Progenitor cell of endocrine pancreas (in vitro differentiated cells): ENCODE measurements at regions not wholly inside any gene's neighbourhood (a gene's known extent, or its start where the extent isn't known, plus 50 kb on each side); places are given as distances from the start of the nearest gene placed in this dataset.

Experiments
- DNase-seq: peaks from one replicate; pipeline ENCODE4 v3.0.0; 2021; ENCODE audit warnings: low spot score; ENCODE audit not compliant: unreplicated experiment
- H3K27ac Mint-ChIP-seq: 2 replicates; pipeline ENCODE4 v1.8.0; 2021; ENCODE audit warnings: mild to moderate bottlenecking, moderate library complexity, mixed read lengths
- H3K27me3 Mint-ChIP-seq: 2 replicates; pipeline ENCODE4 v1.8.0; 2021; ENCODE audit warnings: mixed read lengths
- H3K36me3 Mint-ChIP-seq: 2 replicates; pipeline ENCODE4 v1.8.0; 2022; ENCODE audit warnings: mixed read lengths; ENCODE audit not compliant: insufficient read depth
- H3K4me1 Mint-ChIP-seq: 2 replicates; pipeline ENCODE4 v1.8.0; 2021; ENCODE audit warnings: low read depth, mixed read lengths
- H3K4me3 Mint-ChIP-seq: 2 replicates; pipeline ENCODE4 v1.8.0; 2021; ENCODE audit warnings: low read depth, mild to moderate bottlenecking, moderate library complexity, mixed read lengths
- H3K9me3 Mint-ChIP-seq: 2 replicates; pipeline ENCODE4 v1.8.0; 2021; ENCODE audit warnings: low read depth, mixed read lengths
- TF ChIP-seq, protein P1 (sequence below): fragments of 200-600 bp; sonication (generic); IDR thresholded peaks from one replicate; pipeline ENCODE4 v1.5.0; 2021; ENCODE audit warnings: antibody characterized with exemption, mild to moderate bottlenecking; ENCODE audit not compliant: unreplicated experiment

DNA sequence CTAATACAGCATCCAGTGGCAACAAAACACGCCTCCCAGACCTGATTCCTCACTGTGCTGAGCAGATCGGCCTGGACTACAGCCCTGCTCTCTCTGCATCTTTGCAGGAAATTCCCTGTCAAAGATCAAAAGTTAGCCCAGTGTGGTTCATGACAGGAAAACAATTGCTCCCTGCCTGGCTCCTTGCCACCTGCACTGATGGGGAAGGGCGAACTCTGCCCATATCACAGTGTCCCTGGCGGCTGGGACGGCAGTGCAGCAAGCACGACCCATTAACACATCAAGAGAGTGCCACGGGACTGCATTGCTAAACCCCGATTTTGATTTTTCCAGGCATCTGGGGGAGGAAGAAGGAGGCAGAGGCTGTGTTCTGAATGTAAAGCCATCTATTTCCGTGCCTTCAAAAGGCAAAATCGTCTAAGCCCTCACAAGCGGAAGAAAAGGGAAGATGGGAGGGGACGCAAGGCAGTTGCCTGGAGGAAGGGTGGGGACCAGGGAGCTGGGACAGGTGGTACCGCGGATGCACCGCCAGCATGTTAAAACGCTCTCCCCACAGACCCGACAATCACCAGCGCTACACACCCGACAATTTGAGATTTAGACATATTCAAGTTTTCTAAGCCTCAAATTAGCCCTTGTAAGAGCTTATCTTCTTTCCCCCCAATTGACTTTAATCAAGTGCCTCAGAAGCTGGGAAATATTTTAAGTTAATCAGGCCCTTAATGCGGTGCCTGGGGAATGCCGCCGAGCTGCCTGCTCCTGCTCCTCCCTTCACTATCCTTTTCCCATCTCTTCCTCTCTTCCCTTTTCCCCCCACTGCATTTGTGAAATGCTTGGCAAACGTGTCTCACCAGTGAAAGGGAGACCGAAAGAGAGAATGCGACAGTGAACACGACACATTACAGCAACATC is 238.8 kb upstream of the CDH5 start:
- Mint-ChIP-seq H3K27ac (no peak overlapping the region), H3K36me3 (no peaks in the 10 kb centered on the region), H3K4me1 (peaks cover 2% of the 10 kb centered on the region), H3K9me3 (no peaks in the 10 kb centered on the region), H3K4me3 (no peak overlapping the region), H3K27me3 (peaks cover 55% of the 10 kb centered on the region)
- no peak for DNase-seq
- TF ChIP-seq, protein P1, sequence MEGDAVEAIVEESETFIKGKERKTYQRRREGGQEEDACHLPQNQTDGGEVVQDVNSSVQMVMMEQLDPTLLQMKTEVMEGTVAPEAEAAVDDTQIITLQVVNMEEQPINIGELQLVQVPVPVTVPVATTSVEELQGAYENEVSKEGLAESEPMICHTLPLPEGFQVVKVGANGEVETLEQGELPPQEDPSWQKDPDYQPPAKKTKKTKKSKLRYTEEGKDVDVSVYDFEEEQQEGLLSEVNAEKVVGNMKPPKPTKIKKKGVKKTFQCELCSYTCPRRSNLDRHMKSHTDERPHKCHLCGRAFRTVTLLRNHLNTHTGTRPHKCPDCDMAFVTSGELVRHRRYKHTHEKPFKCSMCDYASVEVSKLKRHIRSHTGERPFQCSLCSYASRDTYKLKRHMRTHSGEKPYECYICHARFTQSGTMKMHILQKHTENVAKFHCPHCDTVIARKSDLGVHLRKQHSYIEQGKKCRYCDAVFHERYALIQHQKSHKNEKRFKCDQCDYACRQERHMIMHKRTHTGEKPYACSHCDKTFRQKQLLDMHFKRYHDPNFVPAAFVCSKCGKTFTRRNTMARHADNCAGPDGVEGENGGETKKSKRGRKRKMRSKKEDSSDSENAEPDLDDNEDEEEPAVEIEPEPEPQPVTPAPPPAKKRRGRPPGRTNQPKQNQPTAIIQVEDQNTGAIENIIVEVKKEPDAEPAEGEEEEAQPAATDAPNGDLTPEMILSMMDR, result peak; percentile 9

DNA sequence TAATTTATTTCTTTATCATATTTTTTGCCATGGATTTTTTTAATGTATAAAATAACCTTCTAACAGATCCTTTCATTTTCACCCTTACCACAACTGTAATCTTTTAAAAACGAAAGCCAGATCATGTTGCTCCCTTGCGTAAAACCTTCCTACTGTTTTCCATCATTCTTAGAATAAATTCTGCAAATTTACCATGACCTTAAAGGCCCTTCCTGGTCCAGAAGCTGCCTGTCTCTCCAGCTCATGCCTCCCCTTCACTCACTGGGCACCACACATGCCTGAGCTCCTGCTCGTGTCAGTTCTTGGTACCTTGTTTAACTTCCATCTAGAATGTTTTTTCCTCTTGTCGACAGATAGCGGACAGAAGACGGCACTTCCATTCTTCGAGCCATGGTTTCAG is 245.0 kb upstream of the CDH5 start:
- H3K27ac Mint-ChIP-seq, result no peak overlapping the region

DNA sequence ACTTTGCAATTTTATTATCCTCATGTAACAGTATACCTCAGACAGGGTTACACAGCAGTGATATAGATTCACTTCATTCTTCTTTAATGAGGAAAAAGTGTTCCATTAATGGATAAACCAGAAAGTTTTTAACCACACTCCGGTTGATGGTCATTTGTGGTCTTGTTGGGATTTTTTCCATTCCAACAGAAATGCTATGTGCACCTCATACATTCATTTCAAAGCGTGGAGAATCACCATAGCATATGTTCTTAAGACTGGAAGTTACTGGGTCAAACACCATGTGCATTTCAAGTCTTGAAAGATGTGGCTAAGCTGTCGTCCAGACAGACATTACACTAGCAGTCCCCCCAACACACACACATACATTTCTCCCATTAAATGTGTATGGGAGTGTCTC is 245.8 kb upstream of the CDH5 start:
- Mint-ChIP-seq H3K27me3 (peaks cover 17% of the 10 kb centered on the region), H3K9me3 (no peaks in the 10 kb centered on the region), H3K27ac (no peak overlapping the region), H3K36me3 (no peaks in the 10 kb centered on the region), H3K4me3 (no peak overlapping the region), H3K4me1 (no peaks in the 10 kb centered on the region)
- no peak for DNase-seq
- TF ChIP-seq, protein P1, result no peak

More for the DNA sequence above, 245.0 kb upstream of the CDH5 start:
- TF ChIP-seq, protein P1, result no peak
- Mint-ChIP-seq H3K27me3 (peaks cover 21% of the 10 kb centered on the region), H3K36me3 (no peaks in the 10 kb centered on the region), H3K4me1 (no peaks in the 10 kb centered on the region), H3K9me3 (no peaks in the 10 kb centered on the region), H3K4me3 (no peak overlapping the region)
- DNase-seq, result no peak

DNA sequence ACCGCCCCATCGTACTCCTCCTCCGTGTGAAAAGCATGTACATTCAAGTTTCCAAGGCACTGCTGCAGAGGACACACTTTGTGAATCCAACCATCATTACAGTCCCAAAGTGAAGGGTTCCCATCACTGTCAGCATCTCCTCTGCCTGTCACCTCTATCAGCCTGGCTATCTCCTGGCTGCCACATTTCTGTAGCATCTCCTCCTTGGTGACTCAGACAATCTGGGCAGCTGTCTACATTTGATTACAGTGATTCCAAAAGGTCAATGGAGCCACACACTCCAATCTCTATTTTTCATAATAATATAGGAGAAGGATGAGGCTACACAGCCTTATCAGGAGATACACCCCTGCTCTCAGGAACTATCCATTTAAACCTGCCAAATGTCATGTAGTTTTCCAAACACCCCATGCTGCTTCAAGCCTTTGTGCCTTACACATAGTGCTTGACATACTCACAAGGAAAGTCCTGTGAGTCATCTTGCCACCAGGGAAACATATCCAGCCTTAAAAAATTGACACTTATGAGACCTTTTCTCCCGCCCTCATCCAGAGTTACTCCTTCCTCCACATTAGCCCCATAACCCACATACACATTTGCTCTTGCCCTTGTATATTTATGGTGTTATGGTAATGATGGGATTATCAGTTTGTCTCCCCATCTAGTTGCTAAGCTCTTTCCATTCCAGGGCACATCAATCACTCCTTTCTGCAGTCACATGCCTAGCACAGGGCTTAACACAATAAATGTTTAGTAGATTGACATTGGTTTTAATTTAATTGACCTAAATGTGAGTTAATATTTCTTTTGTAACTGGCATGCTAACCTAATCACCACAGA is 250.1 kb upstream of the CDH5 start:
- Mint-ChIP-seq H3K27ac (no peak overlapping the region), H3K9me3 (no peaks in the 10 kb centered on the region)
- DNase-seq, result no peak

DNA sequence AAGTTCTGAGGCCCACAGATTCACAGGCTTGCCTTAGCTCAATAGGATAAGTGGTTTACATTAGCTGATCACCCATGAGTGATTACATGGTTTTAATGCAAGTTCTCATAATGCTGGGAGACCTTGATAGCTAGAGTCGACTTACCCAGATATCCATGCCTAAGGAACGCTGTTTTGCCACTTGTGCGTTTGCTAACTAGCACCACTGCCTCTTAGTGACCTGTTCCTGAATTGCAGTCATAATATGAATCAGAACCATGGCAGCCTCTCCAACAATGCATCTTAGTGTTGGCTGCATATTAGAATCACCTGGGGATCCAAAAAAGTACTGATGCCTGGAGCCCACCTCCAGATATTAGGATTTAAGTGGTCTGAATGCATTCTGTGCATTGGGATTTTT is 251.1 kb upstream of the CDH5 start:
- Mint-ChIP-seq H3K36me3 (no peaks in the 10 kb centered on the region), H3K9me3 (no peaks in the 10 kb centered on the region), H3K4me3 (no peak overlapping the region), H3K27me3 (peaks cover 7% of the 10 kb centered on the region), H3K4me1 (no peaks in the 10 kb centered on the region), H3K27ac (no peak overlapping the region)
- DNase-seq, result no peak
- TF ChIP-seq, protein P1, result peak; percentile 20

More for the DNA sequence above, 250.1 kb upstream of the CDH5 start:
- Mint-ChIP-seq H3K4me3 (no peak overlapping the region), H3K36me3 (no peaks in the 10 kb centered on the region), H3K4me1 (no peaks in the 10 kb centered on the region), H3K27me3 (peaks cover 6% of the 10 kb centered on the region)
- TF ChIP-seq, protein P1, result no peak
